Hepatocyte (in vitro differentiated cells): ENCODE measurements at regions not wholly inside any gene's neighbourhood (a gene's known extent, or its start where the extent isn't known, plus 50 kb on each side); places are given as distances from the start of the nearest gene placed in this dataset.

Experiments used
- CTCF ChIP-seq: fragments of 200-600 bp; sonication (generic); IDR thresholded peaks from 2 replicates; pipeline ENCODE4 v1.5.1; 2016; ENCODE audit warnings: antibody characterized with exemption, mild to moderate bottlenecking; ENCODE audit not compliant: poor library complexity
- EZH2 ChIP-seq: fragments of 200-600 bp; sonication (generic); IDR thresholded peaks from 2 replicates; pipeline ENCODE4 v1.6.1; 2016; ENCODE audit warnings: antibody characterized with exemption, mild to moderate bottlenecking, borderline replicate concordance
- EZH2phosphoT487 ChIP-seq: fragments of 200-600 bp; sonication (generic); IDR thresholded peaks from one replicate; pipeline ENCODE4 v1.6.1; 2018; ENCODE audit warnings: antibody characterized with exemption, mild to moderate bottlenecking, low read depth, moderate library complexity; ENCODE audit not compliant: unreplicated experiment, severe bottlenecking

- TF ChIP-seq CTCF: no peak
- TF ChIP-seq EZH2: no peak
- no peak for TF ChIP-seq EZH2phosphoT487
Measured at GRCh38 chr7:42452356-42452755, 215.3 kb upstream of the GLI3 start.
